ENCODE measurements at regions not wholly inside any gene's neighbourhood (a gene's known extent, or its start where the extent isn't known, plus 50 kb on each side); places are given as distances from the start of the nearest gene placed in this dataset.

DNA sequence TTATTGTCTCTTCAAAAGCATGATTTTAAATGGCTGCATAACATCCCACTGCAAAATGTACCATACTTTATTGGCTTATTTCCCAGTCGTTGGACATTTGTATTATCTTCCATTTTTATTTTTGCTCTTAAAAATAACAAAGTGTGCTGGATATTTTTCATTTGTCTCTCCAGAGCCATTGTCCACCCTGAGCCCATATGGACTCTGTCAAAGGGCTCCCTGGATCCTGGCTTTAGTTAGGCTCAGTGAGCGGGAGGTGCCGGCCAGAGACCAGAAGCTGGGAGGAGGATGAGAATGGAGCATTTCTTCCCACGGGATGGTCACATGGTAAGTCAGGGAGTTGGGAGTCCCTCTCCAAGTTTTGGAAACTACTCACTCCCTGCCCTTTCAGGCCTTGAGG is 296.9 kb downstream of the NUAK1 start:
- Histone ChIP-seq H3K27ac (no peak overlapping the region), H3K4me1 (ENCODE audit: insufficient read depth) (no peaks in the 10 kb centered on the region), H3K4me3 (no peak overlapping the region), H3K36me3 (no peaks in the 10 kb centered on the region), H3K27me3 (no peaks in the 10 kb centered on the region), H3K9me3 (no peaks in the 10 kb centered on the region)
- intact Hi-C loops (cut with DNase I): loop anchor here in 1 of 4 donors (10.0 kb wide), 1 partner anchor 113 kb away; no protein-coding TSS in a partner anchor
- TF ChIP-seq, protein P1, sequence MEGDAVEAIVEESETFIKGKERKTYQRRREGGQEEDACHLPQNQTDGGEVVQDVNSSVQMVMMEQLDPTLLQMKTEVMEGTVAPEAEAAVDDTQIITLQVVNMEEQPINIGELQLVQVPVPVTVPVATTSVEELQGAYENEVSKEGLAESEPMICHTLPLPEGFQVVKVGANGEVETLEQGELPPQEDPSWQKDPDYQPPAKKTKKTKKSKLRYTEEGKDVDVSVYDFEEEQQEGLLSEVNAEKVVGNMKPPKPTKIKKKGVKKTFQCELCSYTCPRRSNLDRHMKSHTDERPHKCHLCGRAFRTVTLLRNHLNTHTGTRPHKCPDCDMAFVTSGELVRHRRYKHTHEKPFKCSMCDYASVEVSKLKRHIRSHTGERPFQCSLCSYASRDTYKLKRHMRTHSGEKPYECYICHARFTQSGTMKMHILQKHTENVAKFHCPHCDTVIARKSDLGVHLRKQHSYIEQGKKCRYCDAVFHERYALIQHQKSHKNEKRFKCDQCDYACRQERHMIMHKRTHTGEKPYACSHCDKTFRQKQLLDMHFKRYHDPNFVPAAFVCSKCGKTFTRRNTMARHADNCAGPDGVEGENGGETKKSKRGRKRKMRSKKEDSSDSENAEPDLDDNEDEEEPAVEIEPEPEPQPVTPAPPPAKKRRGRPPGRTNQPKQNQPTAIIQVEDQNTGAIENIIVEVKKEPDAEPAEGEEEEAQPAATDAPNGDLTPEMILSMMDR (IDR thresholded peaks at IDR 0.05): no peak
- TF ChIP-seq POLR2A (IDR thresholded peaks at IDR 0.05) (no peak), EP300 (IDR thresholded peaks at IDR 0.05) (no peak)
- 9 to 22% (median 19%) methylated on average over 4 of the region's 4 CpGs for WGBS, 3 donors
- peak in 2 of 5 donors; percentile 9 to 37 for DNase-seq

DNA sequence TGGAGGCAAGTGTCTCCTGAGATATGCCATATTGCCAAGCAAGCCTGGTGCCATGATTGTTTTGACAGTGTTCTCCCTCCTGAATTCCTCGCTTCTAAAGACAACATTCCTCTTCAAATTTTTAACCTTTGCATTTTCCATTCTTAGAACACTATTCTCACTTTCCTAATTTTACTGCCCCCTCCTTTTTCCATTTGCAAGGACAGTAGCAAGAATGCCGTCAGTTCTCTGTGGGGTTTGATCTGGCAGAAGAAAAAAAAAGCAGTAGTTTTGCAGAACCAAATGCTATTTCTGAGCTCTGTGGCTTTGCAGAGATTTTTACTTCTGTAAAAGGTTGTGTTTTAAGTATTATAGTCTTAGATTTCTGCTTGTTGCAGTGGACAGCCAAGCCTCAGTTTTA is 295.2 kb downstream of the NUAK1 start:
- TF ChIP-seq POLR2A (IDR thresholded peaks at IDR 0.05) (no peak), EP300 (IDR thresholded peaks at IDR 0.05) (no peak)
- TF ChIP-seq, protein P1 (IDR thresholded peaks at IDR 0.05): no peak
- Histone ChIP-seq H3K4me1 (ENCODE audit: insufficient read depth) (no peaks in the 10 kb centered on the region), H3K36me3 (no peaks in the 10 kb centered on the region), H3K27me3 (no peaks in the 10 kb centered on the region), H3K27ac (no peak overlapping the region), H3K9me3 (no peaks in the 10 kb centered on the region), H3K4me3 (no peak overlapping the region)
- 10 to 24% (median 13%) methylated on average over 2 of the region's 2 CpGs for WGBS, 3 donors
- DNase-seq: no peak
- intact Hi-C loops (cut with DNase I): loop anchor here in 1 of 4 donors (10.0 kb wide), 1 partner anchor 111 kb away; no protein-coding TSS in a partner anchor

DNA sequence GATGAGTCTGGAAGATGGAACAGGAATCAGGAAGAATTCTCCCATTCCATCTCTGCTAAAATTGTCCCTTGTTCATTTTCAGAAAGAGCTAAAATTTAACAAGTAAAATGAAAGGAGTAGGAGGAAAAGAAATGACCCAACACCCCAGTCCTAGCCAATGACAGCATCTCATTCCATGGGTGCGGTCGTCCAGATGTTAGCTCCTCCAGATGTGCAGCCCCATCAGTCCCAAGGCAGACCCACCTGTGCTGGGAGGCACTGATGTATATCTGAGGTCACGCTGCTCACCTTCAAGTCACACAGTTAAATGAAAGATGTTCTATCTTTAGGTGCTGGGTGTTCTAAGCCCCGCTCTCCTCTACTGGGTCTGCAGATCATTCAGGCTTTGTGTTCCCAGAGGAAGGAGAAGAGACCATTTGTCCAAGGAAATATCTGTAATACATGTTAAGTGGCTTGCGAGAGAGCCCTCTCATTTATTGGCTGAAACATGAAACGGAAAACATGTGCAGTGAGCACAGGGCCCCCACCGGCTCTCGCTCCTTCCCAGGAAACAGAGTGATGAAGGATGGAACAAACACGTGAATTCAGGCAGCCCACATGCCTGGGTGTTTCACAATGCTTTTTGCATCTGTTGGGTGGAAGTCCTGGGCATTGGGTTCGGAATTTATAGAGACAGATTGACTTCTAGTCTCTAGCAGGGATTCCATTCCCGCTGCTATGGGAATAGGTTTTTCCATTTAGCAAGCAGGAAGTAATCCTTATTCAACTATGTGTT is 294.6 kb downstream of the NUAK1 start:
- Histone ChIP-seq H3K9me3 (no peaks in the 10 kb centered on the region), H3K4me3 (no peak overlapping the region), H3K4me1 (ENCODE audit: insufficient read depth) (no peaks in the 10 kb centered on the region), H3K27ac (no peak overlapping the region), H3K36me3 (no peaks in the 10 kb centered on the region), H3K27me3 (no peaks in the 10 kb centered on the region)
- TF ChIP-seq EP300 (IDR thresholded peaks at IDR 0.05) (no peak), POLR2A (IDR thresholded peaks at IDR 0.05) (no peak)
- TF ChIP-seq, protein P1 (IDR thresholded peaks at IDR 0.05): no peak
- WGBS, 3 donors: 84 to 91% (median 89%) methylated on average over 11 of the region's 11 CpGs
- intact Hi-C loops (cut with DNase I): loop anchor here in 1 of 4 donors (10.0 kb wide), 1 partner anchor 111 kb away; no protein-coding TSS in a partner anchor
- DNase-seq: no peak

DNA sequence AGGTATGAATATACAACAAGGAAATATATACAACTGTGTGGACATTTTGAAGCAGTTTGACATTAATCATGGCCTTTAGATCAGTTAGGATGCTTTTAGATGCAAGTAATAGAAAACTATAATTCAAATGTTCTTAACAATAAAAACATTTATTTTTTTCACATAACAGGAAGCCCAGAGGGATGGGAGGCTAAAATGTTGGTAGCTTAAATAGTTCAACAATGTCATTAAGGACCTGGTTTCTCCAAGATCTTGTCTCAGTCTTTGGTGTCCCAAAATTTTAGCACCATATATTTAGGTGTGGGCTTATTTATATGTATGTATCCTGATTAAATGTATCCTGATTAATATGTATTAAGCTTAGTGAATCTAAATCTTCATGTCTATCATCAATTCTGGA is 292.4 kb downstream of the NUAK1 start:
- Histone ChIP-seq H3K4me1 (ENCODE audit: insufficient read depth) (no peaks in the 10 kb centered on the region), H3K9me3 (no peaks in the 10 kb centered on the region), H3K27ac (no peak overlapping the region), H3K36me3 (no peaks in the 10 kb centered on the region), H3K27me3 (no peaks in the 10 kb centered on the region), H3K4me3 (no peak overlapping the region)
- TF ChIP-seq EP300 (IDR thresholded peaks at IDR 0.05): no peak
- TF ChIP-seq, protein P1 (IDR thresholded peaks at IDR 0.05): no peak
- DNase-seq: no peak
- intact Hi-C loops (cut with DNase I): loop anchor here in 1 of 4 donors (10.0 kb wide), 1 partner anchor 108 kb away; no protein-coding TSS in a partner anchor

Data from ovary (tissue), 7 donors.